ENCODE measurements at regions not wholly inside any gene's neighbourhood (a gene's known extent, or its start where the extent isn't known, plus 50 kb on each side); places are given as distances from the start of the nearest gene placed in this dataset.

- H3K36me3 ChIP-seq, result no peaks in the 10 kb centered on the region
- intact Hi-C loops (cut with DNase I), result no loop called here
- H3K27ac ChIP-seq, result no peak overlapping the region
- no peaks in the 10 kb centered on the region for H3K4me1 ChIP-seq
- no peaks in the 10 kb centered on the region for H3K9me3 ChIP-seq
- H3K4me3 ChIP-seq, result no peak overlapping the region
- no peak for DNase-seq (ENCODE audit: low spot score in 2 of 2)
- TF ChIP-seq, protein P1, sequence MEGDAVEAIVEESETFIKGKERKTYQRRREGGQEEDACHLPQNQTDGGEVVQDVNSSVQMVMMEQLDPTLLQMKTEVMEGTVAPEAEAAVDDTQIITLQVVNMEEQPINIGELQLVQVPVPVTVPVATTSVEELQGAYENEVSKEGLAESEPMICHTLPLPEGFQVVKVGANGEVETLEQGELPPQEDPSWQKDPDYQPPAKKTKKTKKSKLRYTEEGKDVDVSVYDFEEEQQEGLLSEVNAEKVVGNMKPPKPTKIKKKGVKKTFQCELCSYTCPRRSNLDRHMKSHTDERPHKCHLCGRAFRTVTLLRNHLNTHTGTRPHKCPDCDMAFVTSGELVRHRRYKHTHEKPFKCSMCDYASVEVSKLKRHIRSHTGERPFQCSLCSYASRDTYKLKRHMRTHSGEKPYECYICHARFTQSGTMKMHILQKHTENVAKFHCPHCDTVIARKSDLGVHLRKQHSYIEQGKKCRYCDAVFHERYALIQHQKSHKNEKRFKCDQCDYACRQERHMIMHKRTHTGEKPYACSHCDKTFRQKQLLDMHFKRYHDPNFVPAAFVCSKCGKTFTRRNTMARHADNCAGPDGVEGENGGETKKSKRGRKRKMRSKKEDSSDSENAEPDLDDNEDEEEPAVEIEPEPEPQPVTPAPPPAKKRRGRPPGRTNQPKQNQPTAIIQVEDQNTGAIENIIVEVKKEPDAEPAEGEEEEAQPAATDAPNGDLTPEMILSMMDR (IDR thresholded peaks at IDR 0.05), result no peak
- H3K27me3 ChIP-seq, result no peaks in the 10 kb centered on the region
Measured at GRCh38 chr3:145889730-145890129, 271.3 kb downstream of the PLOD2 start.

- Histone ChIP-seq H3K27ac (no peak overlapping the region), H3K4me3 (no peak overlapping the region), H3K27me3 (no peaks in the 10 kb centered on the region), H3K4me1 (no peaks in the 10 kb centered on the region), H3K9me3 (no peaks in the 10 kb centered on the region), H3K36me3 (no peaks in the 10 kb centered on the region)
- DNase-seq (ENCODE audit: low spot score in 2 of 2), result no peak
- intact Hi-C loops (cut with DNase I), result no loop called here
- TF ChIP-seq, protein P1 (IDR thresholded peaks at IDR 0.05), result no peak
Measured at GRCh38 chr3:145892869-145893268, 268.1 kb downstream of the PLOD2 start.

- H3K36me3 ChIP-seq, result no peaks in the 10 kb centered on the region
- TF ChIP-seq, protein P1 (IDR thresholded peaks at IDR 0.05), result no peak
Measured at GRCh38 chr3:145893331-145893730, 267.7 kb downstream of the PLOD2 start.

GRCh38 chr3:145898487-145898886 is 262.5 kb downstream of the PLOD2 start:
- Histone ChIP-seq H3K27ac (no peak overlapping the region), H3K9me3 (no peaks in the 10 kb centered on the region), H3K36me3 (no peaks in the 10 kb centered on the region), H3K27me3 (no peaks in the 10 kb centered on the region), H3K4me3 (peak overlapping the region; percentile 9 to 40), H3K4me1 (peaks cover 0 to 2% of the 10 kb centered on the region in 2 donors)
- no peak for DNase-seq (ENCODE audit: low spot score in 2 of 2)
- intact Hi-C loops (cut with DNase I), result no loop called here
- TF ChIP-seq, protein P1 (IDR thresholded peaks at IDR 0.05), result no peak

More at GRCh38 chr3:145893331-145893730, 267.7 kb downstream of the PLOD2 start:
- intact Hi-C loops (cut with DNase I), result no loop called here
- H3K9me3 ChIP-seq, result no peaks in the 10 kb centered on the region
- H3K27me3 ChIP-seq, result no peaks in the 10 kb centered on the region
- no peaks in the 10 kb centered on the region for H3K4me1 ChIP-seq
- DNase-seq (ENCODE audit: low spot score in 2 of 2), result no peak
- no peak overlapping the region for H3K4me3 ChIP-seq
- H3K27ac ChIP-seq, result no peak overlapping the region

DNA sequence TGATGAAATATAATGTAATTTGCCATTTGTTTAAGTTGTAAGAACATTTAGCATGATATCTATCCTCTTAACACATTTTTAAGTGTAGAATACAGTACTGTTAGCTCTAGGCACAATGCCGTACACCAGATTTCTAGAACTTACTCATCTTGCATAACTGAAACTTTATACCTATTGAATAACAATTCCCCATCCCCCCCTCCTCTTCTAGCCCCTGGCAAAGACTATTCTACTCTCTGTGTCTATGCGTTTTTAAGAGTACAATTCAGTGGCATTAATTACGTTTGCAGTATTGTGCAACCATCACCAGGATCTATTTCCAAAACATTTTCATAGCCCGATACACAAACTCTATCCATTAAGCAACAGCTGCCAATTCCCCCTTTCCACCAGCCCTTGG is 261.7 kb downstream of the PLOD2 start:
- no peak overlapping the region for H3K4me3 ChIP-seq
- no peak overlapping the region for H3K27ac ChIP-seq
- H3K9me3 ChIP-seq, result no peaks in the 10 kb centered on the region
- no peaks in the 10 kb centered on the region for H3K36me3 ChIP-seq
- H3K4me1 ChIP-seq, result peaks cover 0 to 2% of the 10 kb centered on the region in 2 donors
- intact Hi-C loops (cut with DNase I), result no loop called here
- TF ChIP-seq, protein P1 (IDR thresholded peaks at IDR 0.05), result no peak
- no peaks in the 10 kb centered on the region for H3K27me3 ChIP-seq
- no peak for DNase-seq (ENCODE audit: low spot score in 2 of 2)
